Caco-2 (cell line): ENCODE measurements at regions not wholly inside any gene's neighbourhood (a gene's known extent, or its start where the extent isn't known, plus 50 kb on each side); places are given as distances from the start of the nearest gene placed in this dataset.

Experiments used
- BruUV-seq: library from RNA; stranded (reverse); fragments of 400-500 nt; replicated peaks from 2 replicates; lab custom pipeline; 2021; lab: Mats Ljungman, UMichigan
- CTCF ChIA-PET: fragments of 300-600 bp; sonication (Branson Sonifier 250); formaldehyde crosslinking; loops from one replicate; lab custom pipeline; 2022; ENCODE audit warnings: antibody characterized with exemption; lab: Charles Lee
- POLR2A ChIA-PET: fragments of 300-600 bp; sonication (Branson Sonifier 250); formaldehyde crosslinking; loops from one replicate; lab custom pipeline; 2022; ENCODE audit warnings: antibody characterized with exemption; lab: Charles Lee
- DNase-seq, 2 experiments: peaks; one replicate each; pipeline versions ENCODE4 v3.0.0 to v3.0.0-alpha.2; 2020 to 2022
- H3K27me3 ChIP-seq: replicated peaks from 2 replicates; pipeline ENCODE4 v1.6.0; 2011; ENCODE audit warnings: low read length; ENCODE audit not compliant: control insufficient read depth, insufficient read depth
- H3K36me3 ChIP-seq: 2 replicates; pipeline ENCODE4 v1.5.1; 2011; ENCODE audit warnings: low read length; ENCODE audit not compliant: control insufficient read depth, insufficient read depth
- H3K4me1 ChIP-seq: fragments of 250-450 bp; sonication (Bioruptor Pico); 2 replicates; pipeline ENCODE4 v1.5.1; 2020; ENCODE audit warnings: mild to moderate bottlenecking
- H3K4me3 ChIP-seq: 2 replicates; pipeline ENCODE4 v1.5.1; 2011; ENCODE audit warnings: low read depth, mild to moderate bottlenecking, control low read depth, low read length
- H3K9me3 ChIP-seq: fragments of 250-450 bp; sonication (Bioruptor Pico); 2 replicates; pipeline ENCODE4 v1.5.1; 2020; ENCODE audit warnings: mild to moderate bottlenecking, moderate library complexity
- H3K27ac Mint-ChIP-seq: one replicate; pipeline ENCODE4 v1.8.0; 2022; ENCODE audit warnings: mixed read lengths; ENCODE audit not compliant: unreplicated experiment
- H3K27me3 Mint-ChIP-seq: one replicate; pipeline ENCODE4 v1.8.0; 2022; ENCODE audit warnings: mixed read lengths; ENCODE audit not compliant: insufficient read depth, unreplicated experiment
- H3K36me3 Mint-ChIP-seq: one replicate; pipeline ENCODE4 v1.8.0; 2022; ENCODE audit warnings: mild to moderate bottlenecking, mixed read lengths; ENCODE audit not compliant: insufficient read depth, unreplicated experiment
- H3K4me1 Mint-ChIP-seq: one replicate; pipeline ENCODE4 v1.8.0; 2022; ENCODE audit warnings: low read depth, mixed read lengths; ENCODE audit not compliant: unreplicated experiment
- H3K4me3 Mint-ChIP-seq: one replicate; pipeline ENCODE4 v1.8.0; 2022; ENCODE audit warnings: mild to moderate bottlenecking, moderate library complexity, mixed read lengths; ENCODE audit not compliant: unreplicated experiment
- H3K9me3 Mint-ChIP-seq: one replicate; pipeline ENCODE4 v1.8.0; 2022; ENCODE audit warnings: mixed read lengths; ENCODE audit not compliant: unreplicated experiment
- CTCF ChIP-seq, 2 experiments: fragments of 200-600 bp in 1 of 2; IDR thresholded peaks; 1 replicate in 1 of 2; 2 replicates in 1 of 2; pipeline versions ENCODE4 v1.5.1 to v1.8.0; 2011 to 2022; ENCODE audit warnings: antibody characterized with exemption in 1 of 2, control low read depth in 1 of 2, inconsistent platforms in 1 of 2, low read depth in 1 of 2, low read length in 1 of 2, mild to moderate bottlenecking in 1 of 2, moderate library complexity in 1 of 2; ENCODE audit not compliant: insufficient read depth in 1 of 2, severe bottlenecking in 1 of 2, unreplicated experiment in 1 of 2
- intact Hi-C: fragments of 100-400 bp; cut with micrococcal nuclease; formaldehyde crosslinking; loops from one replicate; pipeline ENCODE4 v1.10.0; 2022; ENCODE audit not compliant: unreplicated experiment

GRCh38 chr2:14700753-14701152, 68.2 kb downstream of the LRATD1 start:
- Histone ChIP-seq H3K36me3 (no peaks in the 10 kb centered on the region), H3K4me1 (no peaks in the 10 kb centered on the region), H3K4me3 (no peak overlapping the region), H3K27me3 (no peaks in the 10 kb centered on the region), H3K9me3 (no peaks in the 10 kb centered on the region)
- no TSS peak for BruUV-seq
- Mint-ChIP-seq H3K4me1 (no peaks in the 10 kb centered on the region), H3K4me3 (no peak overlapping the region), H3K27ac (no peak overlapping the region), H3K36me3 (no peaks in the 10 kb centered on the region), H3K9me3 (no peaks in the 10 kb centered on the region), H3K27me3 (no peaks in the 10 kb centered on the region)
- ChIA-PET POLR2A (no interaction called here), CTCF (no interaction called here)
- no peak for TF ChIP-seq CTCF (IDR thresholded peaks at IDR 0.05; ENCODE audit: insufficient read depth in 1 of 2, low read depth in 1 of 2, low read length in 1 of 2, severe bottlenecking in 1 of 2, unreplicated experiment in 1 of 2)
- intact Hi-C loops: no loop called here
- no peak for DNase-seq

GRCh38 chr2:14702258-14702657, 69.7 kb downstream of the LRATD1 start:
- CTCF ChIA-PET: no interaction called here
- Histone ChIP-seq H3K4me3 (no peak overlapping the region), H3K36me3 (no peaks in the 10 kb centered on the region), H3K4me1 (no peaks in the 10 kb centered on the region), H3K27me3 (no peaks in the 10 kb centered on the region), H3K9me3 (no peaks in the 10 kb centered on the region)
- DNase-seq: no peak
- Mint-ChIP-seq H3K27me3 (no peaks in the 10 kb centered on the region), H3K9me3 (no peaks in the 10 kb centered on the region), H3K4me3 (no peak overlapping the region), H3K27ac (no peak overlapping the region), H3K36me3 (no peaks in the 10 kb centered on the region), H3K4me1 (no peaks in the 10 kb centered on the region)
- no TSS peak for BruUV-seq
- TF ChIP-seq CTCF (IDR thresholded peaks at IDR 0.05; ENCODE audit: insufficient read depth in 1 of 2, low read depth in 1 of 2, low read length in 1 of 2, severe bottlenecking in 1 of 2, unreplicated experiment in 1 of 2): no peak
- intact Hi-C loops: no loop called here
- POLR2A ChIA-PET: no interaction called here

GRCh38 chr2:14706201-14706600, 73.7 kb downstream of the LRATD1 start:
- DNase-seq: no peak
- Mint-ChIP-seq H3K4me1 (no peaks in the 10 kb centered on the region), H3K9me3 (no peaks in the 10 kb centered on the region), H3K4me3 (no peak overlapping the region), H3K27me3 (peaks cover 3% of the 10 kb centered on the region), H3K27ac (no peak overlapping the region), H3K36me3 (no peaks in the 10 kb centered on the region)
- intact Hi-C loops: no loop called here
- BruUV-seq: no TSS peak
- H3K4me1 ChIP-seq: no peaks in the 10 kb centered on the region
- ChIA-PET POLR2A (no interaction called here), CTCF (no interaction called here)
- no peaks in the 10 kb centered on the region for H3K9me3 ChIP-seq
- no peak overlapping the region for H3K4me3 ChIP-seq
- no peak for TF ChIP-seq CTCF (IDR thresholded peaks at IDR 0.05; ENCODE audit: insufficient read depth in 1 of 2, low read depth in 1 of 2, low read length in 1 of 2, severe bottlenecking in 1 of 2, unreplicated experiment in 1 of 2)
- H3K36me3 ChIP-seq: no peaks in the 10 kb centered on the region
- H3K27me3 ChIP-seq: no peaks in the 10 kb centered on the region
